HG03097 (cell line): ENCODE measurements at regions not wholly inside any gene's neighbourhood (a gene's known extent, or its start where the extent isn't known, plus 50 kb on each side); places are given as distances from the start of the nearest gene placed in this dataset.

ENCODE experiments used
- ATAC-seq: cut with Tn5 transposase; IDR thresholded peaks from one replicate; pipeline ENCODE4 v1.9.1; 2021; ENCODE audit not compliant: unreplicated experiment, low FRiP score

DNA sequence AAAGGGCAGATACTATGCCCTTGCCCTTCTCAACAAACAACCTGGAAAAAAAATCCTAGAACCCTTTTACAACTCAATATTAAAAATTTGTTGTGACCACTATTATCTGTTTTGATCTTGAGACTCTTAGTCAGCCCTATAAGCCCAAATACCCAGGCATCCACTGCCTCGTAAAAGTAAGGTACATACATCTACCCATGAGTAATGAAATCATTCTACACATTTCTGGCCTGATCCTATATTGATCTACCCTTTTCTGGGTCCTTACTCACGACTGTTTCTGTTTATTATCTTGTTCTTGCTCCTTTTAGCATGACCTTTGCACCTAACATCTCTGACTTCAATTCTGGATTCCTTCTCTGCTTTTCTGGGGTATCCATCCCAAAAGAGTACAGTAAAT, 56.8 kb downstream of the SCG2 start:
- ATAC-seq, result no peak

DNA sequence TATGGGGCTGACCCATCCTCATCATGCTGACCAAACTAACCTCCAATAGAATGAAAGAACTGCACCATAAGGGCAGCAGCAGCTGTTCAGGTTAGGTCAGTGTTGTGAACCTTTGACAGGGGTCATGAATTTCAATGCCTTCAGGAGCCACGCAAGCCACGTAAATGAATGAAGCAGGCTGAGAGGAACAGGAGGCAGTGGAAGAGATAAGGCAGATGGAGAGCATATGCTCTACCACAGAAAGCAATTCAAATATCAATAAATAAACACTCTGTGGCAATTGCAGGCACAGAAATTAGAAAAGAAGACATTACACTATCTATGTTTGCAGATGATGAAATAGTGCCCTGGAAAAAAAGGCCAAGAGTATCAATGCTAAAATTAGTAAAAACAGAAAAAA, 56.3 kb downstream of the SCG2 start:
- no peak for ATAC-seq
